GM12878 (cell line): ENCODE measurements at regions not wholly inside any gene's neighbourhood (a gene's known extent, or its start where the extent isn't known, plus 50 kb on each side); places are given as distances from the start of the nearest gene placed in this dataset.

Source experiments
- ASH2L ChIP-seq: fragments of 300-600, 200-600 bp; sonication (generic); IDR thresholded peaks from 2 replicates; pipeline ENCODE4 v1.6.1; 2017; ENCODE audit warnings: low read depth, mild to moderate bottlenecking, borderline replicate concordance
- BHLHE40 ChIP-seq, 2 experiments: fragments of 450-650 bp in 1 of 2; IDR thresholded peaks; 2 replicates each; pipeline ENCODE4 v1.6.1; 2011 to 2017; ENCODE audit warnings: low read depth in 2 of 2, borderline replicate concordance in 1 of 2, improper control_type of control experiment in 1 of 2, low read length in 1 of 2, mild to moderate bottlenecking in 1 of 2
- CEBPB ChIP-seq, 2 experiments: fragments of 150-350 bp in 1 of 2; IDR thresholded peaks; 2 replicates each; pipeline ENCODE4 v1.6.1; 2012 to 2014; ENCODE audit warnings: low read depth in 2 of 2, low read length in 2 of 2, borderline replicate concordance in 1 of 2, inconsistent platforms in 1 of 2
- E4F1 ChIP-seq: fragments of 450-650 bp; IDR thresholded peaks from 2 replicates; pipeline ENCODE4 v1.6.1; 2018; ENCODE audit warnings: borderline replicate concordance, mild to moderate bottlenecking; ENCODE audit not compliant: partially characterized antibody
- ESRRA ChIP-seq: IDR thresholded peaks from 2 replicates; pipeline ENCODE4 v1.6.1; 2012; ENCODE audit warnings: mild to moderate bottlenecking, low read length, improper control_type of control experiment
- HDAC6 ChIP-seq: fragments of 200-600 bp; sonication (generic); IDR thresholded peaks from one replicate; pipeline ENCODE4 v1.8.0; 2017; ENCODE audit warnings: antibody characterized with exemption; ENCODE audit not compliant: unreplicated experiment
- JUNB ChIP-seq: IDR thresholded peaks from 2 replicates; pipeline ENCODE4 v1.6.1; 2016; ENCODE audit warnings: antibody characterized with exemption, mild to moderate bottlenecking
- NR2F1 ChIP-seq: fragments of 450-650 bp; conservative IDR thresholded peaks from 2 replicates; pipeline ENCODE4 v1.6.1; 2017; ENCODE audit warnings: mild to moderate bottlenecking
- POLR2A ChIP-seq: IDR thresholded peaks from 2 replicates; pipeline ENCODE4 v1.6.1; 2011; ENCODE audit warnings: low read depth, mild to moderate bottlenecking, low read length
- SRF ChIP-seq, 2 experiments: IDR thresholded peaks; 2 replicates each; pipeline ENCODE4 v1.6.1; 2011; ENCODE audit warnings: low read depth in 2 of 2, low read length in 2 of 2, mild to moderate bottlenecking in 1 of 2, moderate library complexity in 1 of 2
- ZBTB11 ChIP-seq: fragments of 450-650 bp; formaldehyde crosslinking; IDR thresholded peaks from 2 replicates; pipeline ENCODE4 v1.5.0; 2022; ENCODE audit warnings: mild to moderate bottlenecking, missing genetic modification characterization

GRCh38 chr7:153951316-153951715 is 100.9 kb upstream of the DPP6 start (continued):
- TF ChIP-seq ZBTB11 (CRISPR knock-in tag) (no peak), POLR2A (no peak), SRF (IDR thresholded peaks at IDR 0.05; ENCODE audit: low read depth in 2 of 2, low read length in 2 of 2) (no peak), BHLHE40 (IDR thresholded peaks at IDR 0.05; ENCODE audit: borderline replicate concordance in 1 of 2, low read depth in 2 of 2, low read length in 1 of 2) (no peak), E4F1 (no peak), ASH2L (no peak), CEBPB (IDR thresholded peaks at IDR 0.05; ENCODE audit: borderline replicate concordance in 1 of 2, low read depth in 2 of 2, low read length in 2 of 2) (no peak), ESRRA (no peak), NR2F1 (no peak), HDAC6 (no peak), JUNB (no peak)
